IPS DF 4.7 (cell line): ENCODE measurements at regions not wholly inside any gene's neighbourhood (a gene's known extent, or its start where the extent isn't known, plus 50 kb on each side); places are given as distances from the start of the nearest gene placed in this dataset.
"Not testable (repeated sequence)": the region's sequence is repeated elsewhere in the genome, so short reads cannot be mapped to it uniquely, and the experiment has no call there.

Experiments used
- DNase-seq: peaks from one replicate; pipeline ENCODE4 v3.0.0-alpha.2; 2013; ENCODE audit warnings: low spot score; ENCODE audit errors: extremely low read depth

DNA sequence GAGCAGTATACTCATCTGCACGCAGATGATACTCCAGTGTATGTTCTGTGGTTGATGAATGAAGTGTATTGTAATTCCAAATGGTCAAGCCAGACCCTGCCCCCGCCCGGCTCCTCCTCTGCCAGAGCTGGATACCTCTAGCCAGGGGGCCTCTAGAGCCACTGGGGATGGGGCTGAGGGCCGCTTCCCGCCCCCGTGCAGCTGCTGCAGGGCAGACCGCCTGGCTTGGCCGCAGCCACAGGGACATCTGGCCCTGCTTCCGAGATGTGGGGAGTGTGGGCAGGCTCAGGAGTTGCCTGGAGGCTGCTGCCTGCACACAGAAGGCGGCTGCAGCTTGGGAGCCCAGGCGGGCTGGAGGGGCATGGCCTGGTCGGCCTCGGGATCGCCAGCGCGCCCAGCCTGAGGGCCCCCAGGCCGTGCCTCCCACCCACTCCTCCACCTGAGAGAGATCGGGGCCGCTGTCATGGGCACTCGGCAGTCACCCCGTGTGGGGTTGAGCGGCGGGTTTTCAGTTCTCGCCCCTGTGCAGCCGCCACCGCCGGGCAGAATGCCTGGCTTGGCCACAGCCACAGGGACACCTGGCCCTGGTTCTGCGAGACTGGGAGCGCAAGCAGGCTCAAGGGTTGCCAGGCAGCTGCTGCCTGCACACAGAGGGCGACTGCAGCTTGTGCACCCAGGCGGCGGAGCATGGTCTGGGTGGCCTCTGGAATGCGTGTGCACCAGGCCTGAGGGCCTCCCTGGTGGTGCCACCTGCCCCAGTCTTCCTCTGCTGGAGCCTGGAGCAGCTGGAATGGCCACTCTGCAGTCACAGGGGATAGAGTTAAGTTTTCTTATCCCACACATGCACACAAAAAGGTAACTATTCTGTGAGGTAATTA is 1643.7 kb downstream of the SPATA31A7 start:
- not testable (repeated sequence) for DNase-seq

DNA sequence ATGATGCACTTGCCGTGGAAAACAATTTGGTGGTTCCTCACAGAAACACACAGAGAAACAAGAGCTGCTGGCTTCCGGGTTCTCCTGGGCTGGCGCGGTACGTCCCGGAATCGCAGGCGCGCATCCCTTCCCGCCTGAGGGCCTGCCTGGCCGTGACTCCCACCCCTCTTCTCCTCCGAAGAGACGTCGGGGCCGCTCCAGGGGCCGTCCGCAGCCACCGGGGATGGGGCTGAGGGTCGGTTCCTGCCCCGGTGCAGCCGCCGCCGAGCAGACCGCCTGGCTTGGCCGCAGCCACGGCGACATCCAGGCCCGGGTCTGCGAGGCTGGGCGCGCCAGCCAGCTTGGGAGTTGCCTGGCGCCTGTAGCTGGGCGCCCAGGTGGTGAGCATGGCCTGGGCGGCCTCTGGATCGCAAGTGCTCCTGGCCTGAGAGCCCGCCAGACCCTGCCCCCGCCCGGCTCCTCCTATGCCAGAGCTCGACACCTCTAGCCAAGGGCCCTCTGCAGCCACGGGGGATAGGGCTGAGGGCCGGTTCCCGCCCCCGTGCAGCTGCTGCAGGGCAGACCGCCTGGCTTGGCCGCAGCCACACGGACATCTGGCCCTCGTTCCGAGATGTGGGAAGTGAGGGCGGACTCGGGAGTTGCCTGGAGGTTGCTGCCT is 1647.5 kb downstream of the SPATA31A7 start:
- not testable (repeated sequence) for DNase-seq

DNA sequence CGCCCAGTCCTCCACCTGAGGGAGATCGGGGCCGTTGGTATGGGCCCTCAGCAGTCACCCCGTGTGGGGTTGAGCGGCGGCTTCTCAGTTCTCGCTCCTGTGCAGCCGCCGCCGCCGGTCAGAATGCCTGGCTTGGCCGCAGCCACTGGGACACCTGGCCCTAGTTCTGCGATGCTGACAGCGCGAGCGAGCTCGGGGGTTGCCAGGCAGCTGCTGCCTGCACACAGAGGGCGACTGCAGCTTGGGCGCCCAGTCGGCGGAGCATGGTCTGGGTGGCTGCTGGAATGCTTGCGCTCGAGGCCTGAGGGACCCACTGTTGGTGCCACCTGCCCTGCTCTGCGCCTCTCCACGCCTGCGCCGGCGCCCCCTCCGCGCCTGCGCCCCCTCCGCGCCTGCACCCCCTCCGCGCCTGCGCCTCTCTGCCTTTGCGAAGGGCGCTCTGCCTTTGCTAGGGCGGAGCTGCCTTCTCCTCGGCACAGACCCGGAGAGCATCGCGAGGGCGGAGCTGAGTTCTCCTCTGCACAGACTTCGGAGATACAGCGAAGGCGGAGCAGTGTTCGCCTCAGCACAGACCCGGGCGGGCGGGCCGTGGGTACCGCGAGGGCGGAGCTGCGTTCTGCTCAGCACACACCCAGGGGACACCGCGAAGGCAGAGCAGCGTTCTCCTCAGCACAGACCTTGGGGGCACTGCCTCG is 1648.3 kb downstream of the SPATA31A7 start:
- not testable (repeated sequence) for DNase-seq

DNA sequence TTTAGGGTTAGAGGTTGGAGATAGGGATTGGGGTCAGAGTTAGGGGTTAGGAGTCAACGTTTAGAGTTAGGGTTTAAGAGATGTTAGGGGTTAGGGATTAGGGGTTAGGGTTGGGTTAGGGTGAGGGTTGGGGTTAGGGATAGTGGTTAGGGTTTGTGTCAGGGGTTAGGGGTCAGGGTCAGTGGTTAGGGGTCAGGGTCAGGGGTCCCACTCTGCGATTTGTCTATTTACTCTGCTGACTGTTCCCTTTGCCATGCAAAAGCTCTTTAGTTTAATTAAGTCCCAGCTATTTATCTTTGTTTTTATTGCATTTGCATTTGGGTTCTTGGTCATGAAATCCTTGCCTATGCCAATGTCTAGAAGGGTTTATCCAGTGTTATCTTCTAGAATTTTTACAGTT is 1649.3 kb downstream of the SPATA31A7 start:
- DNase-seq, result not testable (repeated sequence)

DNA sequence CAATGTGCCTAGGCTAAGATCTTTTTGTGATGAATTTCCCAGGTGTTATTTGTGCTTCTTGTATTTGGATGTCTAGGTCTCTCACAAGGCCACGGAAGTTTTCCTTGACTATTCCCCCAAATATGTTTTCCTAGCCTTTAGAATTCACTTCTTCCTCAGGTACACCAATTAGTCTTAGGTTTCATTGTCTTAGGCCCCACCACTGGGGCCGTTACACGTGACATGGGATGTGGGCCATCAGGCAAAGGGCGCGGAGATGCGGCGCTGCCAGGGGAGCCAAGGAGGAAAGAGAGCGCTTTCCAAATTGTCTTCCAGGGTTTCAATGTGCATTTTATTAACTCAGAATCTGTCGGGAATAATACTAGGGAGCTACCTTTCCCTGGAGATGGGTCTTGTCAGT is 1653.3 kb downstream of the SPATA31A7 start:
- DNase-seq, result not testable (repeated sequence)

DNA sequence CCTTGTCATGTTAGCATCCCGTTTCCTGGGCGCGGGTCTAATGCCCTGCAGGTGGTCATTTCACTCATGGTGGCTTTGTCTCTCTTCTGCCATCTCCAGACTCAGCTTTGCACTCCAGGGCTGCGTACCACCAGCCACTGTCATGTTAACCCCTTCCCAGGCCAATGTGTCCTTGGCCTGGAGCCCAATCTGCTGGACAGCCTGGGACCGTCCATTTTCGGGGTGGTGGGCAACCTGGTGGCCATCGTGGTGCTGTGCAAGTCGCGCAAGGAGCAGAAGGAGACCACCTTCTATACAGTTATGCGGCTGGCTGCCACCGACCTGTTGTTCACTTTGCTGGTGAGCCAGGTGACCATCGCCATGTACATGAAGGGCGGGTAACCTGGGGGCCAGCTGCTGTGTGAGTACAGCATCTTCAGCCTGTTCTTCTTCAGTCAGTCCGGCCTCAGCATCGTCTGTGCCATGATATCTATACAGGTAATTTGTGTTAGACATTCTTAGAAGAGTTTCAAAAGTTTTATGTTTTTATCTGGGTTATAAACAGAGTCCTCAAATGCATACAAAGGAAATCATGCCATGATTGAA is 1654.0 kb downstream of the SPATA31A7 start:
- not testable (repeated sequence) for DNase-seq

DNA sequence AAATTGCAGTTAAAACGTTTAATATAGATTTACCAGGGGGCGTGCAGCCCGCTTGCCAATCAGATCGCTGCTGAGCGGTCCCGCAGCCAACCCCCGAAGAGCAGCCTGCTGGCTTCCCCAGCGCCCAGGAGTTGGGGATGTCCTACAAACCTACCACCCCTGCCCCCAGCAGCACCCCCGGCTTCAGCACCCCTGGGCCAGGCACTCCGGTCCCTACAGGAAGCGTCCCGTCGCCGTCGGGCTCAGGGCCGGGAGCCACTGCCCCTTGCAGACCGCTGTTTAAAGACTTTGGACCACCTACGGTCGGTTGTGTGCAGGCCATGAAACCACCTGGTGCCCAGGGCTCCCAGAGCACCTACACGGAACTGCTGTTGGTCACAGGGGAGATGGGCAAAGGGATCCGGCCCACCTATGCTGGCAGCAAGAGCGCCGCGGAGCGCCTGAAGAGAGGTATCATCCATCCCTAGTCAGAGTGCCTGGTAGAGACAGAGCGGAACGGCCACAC is 1654.9 kb downstream of the SPATA31A7 start:
- DNase-seq, result not testable (repeated sequence)

DNA sequence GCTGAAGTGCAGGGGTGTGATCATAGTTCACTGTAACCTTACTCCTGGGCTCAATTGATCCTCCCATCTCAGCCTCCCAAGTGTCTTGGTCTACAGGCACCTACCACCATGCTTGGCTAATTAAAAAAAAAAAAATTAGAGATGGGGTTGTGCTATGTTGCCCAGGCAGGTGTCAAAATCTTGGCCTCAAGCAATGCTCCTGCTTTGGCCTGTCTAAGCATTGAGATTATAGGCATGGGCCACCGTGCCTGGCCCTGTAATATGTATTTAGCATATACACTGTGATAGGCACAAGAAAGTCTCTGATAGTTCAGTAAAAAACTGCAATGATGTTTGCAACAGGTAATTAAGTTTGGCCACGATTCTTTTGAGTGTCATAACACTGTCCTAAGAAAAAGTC is 1658.4 kb downstream of the SPATA31A7 start:
- DNase-seq, result not testable (repeated sequence)

DNA sequence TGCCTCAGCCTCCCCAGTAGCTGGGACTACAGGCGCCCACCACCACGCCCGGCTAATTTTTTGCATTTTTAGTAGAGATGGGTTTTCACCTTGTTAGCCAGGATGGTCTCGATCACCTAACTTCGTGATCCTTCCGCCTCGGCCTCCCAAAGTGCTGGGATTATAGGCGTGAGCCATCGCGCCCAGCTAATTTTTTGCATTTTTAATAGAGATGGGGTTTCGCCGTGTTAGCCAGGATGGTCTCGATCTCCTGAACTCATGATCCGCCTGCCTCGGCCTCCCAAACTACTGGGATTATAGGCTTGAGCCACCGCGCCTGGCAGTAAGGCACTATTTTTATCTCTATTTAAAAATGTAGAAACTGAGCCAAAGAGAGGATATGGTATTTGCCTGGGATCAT is 1660.2 kb downstream of the SPATA31A7 start:
- not testable (repeated sequence) for DNase-seq

DNA sequence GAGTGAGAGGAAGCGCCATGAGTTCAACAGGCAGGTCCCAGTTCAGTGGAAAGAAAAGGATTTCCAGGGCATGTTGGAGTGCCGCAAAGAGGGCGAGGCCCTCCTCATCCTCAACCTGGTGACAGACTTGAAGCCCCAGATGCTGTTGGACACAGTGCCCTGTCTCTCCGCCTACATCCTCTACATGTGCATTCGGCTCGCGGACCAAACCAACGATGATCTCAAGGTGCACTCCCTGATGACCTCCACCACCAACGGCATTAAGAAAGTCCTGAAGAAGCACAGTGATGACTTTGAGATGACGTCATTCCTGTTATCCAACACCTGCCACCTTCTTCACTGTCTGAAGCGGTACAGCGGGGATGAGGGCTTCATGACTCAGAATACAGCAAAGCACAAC is 1667.4 kb downstream of the SPATA31A7 start:
- not testable (repeated sequence) for DNase-seq

DNA sequence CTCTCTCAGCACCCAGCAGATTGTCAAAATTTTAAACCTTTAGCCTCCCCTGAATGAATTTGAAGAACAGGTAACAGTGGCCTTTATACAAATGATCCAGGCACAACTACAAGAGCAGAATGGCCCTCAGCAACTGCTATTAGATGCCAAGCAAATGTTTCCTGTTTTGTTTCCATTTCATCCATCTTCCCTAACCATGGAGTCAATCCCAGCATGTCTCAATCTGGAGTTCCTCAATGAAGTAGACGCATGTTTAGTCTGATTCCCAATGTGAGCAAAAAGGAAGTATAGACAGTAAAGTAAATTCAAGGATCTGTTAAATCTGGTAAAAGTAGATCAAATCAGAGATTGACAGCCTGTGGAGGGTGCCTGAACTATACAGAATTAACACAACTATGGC is 1668.4 kb downstream of the SPATA31A7 start:
- DNase-seq, result not testable (repeated sequence)

DNA sequence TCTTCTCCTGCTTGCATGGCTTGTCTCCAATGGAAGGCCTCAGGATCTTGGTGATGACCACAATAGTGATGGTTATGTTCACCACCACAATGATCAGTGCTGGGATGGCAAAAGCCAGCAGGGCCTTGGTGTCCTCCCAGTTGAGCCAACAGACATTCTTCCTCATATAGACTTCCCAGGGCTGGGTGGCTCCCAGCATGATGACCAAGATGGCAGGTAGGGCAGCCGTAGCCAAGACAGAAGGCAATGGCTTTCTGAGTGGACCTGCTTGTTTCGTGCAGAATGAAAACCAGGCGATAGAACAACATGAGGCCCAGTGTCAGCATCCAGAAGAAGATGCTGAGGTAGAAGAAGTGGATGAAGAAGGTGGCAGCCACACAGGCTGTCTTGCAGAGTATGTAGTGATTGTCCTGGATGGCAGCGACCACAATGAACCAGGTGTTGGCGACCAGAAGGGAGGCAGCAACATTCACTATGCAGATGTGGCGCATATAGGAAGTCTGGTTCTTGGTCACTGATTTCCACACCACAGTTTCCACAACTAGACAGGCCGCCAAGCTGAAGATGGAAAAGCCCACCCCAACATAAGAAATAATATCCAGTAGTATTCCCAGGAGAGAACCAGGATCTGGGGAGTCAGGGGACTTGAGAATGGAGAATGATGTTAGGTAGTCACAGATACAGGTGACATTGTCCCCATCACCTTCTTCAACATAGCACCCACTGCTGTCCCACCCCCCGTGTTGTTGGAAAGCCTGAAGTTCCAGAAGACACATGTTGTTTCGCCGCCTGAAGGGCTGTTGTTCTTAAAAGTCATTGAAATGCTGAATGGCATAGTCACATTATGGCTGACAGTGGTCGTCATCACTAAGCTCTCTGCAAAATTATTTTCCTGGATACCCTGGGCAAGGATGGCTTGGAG is 1671.4 kb downstream of the SPATA31A7 start:
- DNase-seq, result not testable (repeated sequence)

DNA sequence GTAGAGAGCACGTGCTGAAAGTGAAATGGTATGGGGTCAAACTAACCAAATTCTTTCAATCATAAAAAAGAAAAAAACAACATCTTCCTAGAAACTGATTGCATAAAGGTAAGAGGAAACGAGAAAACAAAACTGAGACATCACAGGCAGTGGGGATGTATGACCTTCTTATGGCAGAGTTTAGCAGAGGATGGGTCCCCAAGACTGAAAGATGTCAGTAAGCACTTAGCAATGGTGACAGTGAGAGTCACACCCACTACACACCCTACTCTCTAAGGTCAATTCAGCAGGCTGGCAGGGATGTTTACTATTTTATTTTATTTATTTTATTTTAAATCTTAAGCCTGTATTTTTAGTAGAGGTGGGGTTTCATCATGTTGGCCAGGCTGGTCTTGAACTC is 1672.3 kb downstream of the SPATA31A7 start:
- not testable (repeated sequence) for DNase-seq

DNA sequence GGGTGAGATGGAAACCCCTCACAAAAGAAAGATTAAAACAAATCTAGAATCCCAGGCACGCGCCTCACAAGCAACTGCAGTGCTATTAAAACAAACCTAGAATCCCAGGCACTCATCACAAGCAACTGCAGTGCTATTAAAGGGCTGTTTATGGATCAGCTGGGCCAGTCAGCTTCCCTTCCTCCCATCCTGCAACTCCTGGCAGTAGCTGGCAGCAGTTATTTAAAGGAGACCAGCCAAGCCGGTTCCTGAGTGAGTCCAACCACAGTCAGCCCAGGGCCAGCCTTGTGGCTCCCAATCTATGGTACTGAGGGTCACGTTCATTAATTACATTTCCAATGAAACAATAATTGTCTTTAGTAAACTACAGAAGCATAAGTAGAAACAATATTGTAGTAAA is 1673.5 kb downstream of the SPATA31A7 start:
- DNase-seq, result not testable (repeated sequence)

DNA sequence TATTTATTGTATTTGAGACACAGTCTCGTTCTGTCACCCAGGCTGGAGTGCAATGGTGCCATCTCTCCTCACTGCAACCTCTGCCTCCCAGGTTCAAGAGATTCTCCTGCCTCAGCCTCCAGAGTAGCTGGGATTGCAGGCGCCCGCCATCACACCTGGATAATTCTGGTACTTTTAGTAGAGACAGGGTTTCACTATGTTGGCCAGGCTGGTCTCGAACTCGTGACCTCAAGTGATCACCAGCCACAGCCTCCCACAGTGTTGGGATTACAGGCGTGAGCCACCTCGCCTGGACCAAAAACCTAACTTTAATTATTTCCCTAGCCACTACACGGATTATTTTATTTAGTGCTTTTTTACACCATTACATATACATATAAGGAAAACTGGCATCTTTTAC is 1674.0 kb downstream of the SPATA31A7 start:
- not testable (repeated sequence) for DNase-seq

DNA sequence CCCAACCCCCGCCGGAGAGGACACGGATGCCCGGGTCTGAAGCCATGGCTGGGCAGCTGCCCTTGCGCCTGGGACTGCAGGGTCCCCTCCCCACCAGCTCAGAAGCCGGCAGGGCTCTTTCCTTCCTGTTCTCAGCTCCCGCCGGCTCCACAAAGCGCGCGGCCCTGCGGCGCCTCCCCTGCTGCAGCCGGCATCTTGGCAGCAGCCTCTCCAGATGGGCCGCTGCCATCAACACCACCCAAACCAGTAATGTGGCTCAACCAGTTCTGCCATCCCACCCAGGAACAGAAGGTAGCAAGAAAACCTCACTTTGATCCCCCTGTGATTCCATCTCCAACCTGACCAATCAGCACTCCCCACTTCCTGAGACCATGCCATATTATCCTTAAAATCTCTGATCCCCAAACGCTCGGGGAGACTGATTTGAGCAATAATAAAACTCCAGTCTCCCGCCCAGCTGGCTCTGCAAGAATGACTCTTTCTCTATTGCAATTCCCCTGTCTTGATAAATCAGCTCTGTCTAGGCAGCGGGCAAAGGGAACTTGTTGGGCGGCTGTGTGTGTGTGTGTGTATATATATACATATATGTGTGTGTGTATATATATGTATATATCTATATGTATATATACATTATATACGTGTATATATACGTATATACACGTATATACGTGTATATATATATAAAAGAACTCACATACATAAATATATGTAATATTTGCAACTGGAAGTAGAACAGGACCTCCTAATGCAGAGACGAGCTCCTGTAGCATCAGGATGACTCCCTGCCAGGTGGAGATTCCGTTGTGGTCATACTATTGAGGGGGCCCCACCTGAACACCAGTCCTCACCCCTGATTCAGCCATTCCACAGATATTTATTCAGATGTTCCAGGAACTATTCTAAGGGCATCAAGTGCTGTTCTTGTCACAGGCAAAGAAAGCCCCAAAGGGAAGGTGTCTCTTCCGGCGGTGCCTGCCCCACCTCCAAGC is 1674.9 kb downstream of the SPATA31A7 start:
- DNase-seq, result peak; percentile 53

DNA sequence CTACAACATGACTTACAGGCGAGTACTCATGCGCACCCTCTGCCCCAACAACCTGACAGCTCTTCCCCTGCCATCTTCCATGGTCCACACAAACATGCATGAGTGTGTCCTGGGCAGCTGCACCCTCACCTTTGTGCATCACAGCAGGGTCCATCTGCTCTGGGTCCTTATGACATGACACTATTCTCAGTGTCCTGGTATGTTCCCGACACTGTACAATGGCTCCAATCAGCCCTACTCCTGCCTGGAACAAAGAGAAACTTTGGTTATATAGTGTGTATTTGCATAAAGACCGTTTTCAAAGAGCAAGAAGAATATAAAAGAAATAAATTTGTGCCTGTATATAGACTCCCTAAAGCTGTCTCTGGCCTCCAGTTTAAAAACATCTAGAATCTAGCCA is 1679.2 kb downstream of the SPATA31A7 start:
- DNase-seq, result not testable (repeated sequence)

DNA sequence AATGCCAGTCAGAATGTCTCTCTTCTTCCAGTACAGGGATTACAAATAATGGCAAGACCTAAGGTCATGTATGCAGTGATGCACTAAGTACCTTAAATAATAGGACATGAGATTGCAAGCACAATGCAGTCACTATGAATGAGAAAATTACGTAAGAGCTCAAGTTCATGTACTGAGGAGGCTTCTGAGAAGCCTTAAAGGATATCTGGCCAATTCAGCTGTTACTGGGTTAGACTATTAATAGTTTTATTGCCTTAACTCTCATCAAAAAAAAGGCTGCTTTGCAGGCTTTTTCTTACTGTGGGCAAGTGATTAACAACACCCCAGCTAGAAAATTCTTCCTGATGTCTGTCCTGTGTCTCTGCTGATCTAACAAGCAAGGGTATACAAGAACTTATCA is 1681.9 kb downstream of the SPATA31A7 start:
- not testable (repeated sequence) for DNase-seq

DNA sequence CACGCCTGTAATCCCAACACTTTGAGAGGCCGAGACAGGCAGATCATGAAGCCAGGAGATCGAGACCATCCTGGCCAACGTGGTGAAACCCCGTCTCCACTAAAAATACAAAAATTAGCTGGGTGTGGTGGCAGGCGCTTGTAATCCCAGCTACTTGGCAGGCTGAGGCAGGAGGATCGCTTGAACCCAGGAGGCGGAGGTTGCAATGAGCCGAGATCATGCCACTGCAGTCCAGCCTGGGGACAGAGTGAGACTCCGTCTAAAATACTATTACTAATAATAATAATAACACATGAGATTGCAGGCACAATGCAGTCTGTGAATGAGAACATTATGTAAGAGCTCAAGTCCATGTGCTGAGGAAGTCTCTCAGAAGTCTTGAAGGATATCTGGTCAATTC is 1684.4 kb downstream of the SPATA31A7 start:
- not testable (repeated sequence) for DNase-seq
